Superior temporal gyrus (tissue), 1 donor: ENCODE measurements at regions not wholly inside any gene's neighbourhood (a gene's known extent, or its start where the extent isn't known, plus 50 kb on each side); places are given as distances from the start of the nearest gene placed in this dataset.

Experiments used
- DNase-seq: peaks from one replicate; pipeline ENCODE4 v3.0.0-alpha.2; 2016; ENCODE audit errors: extremely low spot score

DNA sequence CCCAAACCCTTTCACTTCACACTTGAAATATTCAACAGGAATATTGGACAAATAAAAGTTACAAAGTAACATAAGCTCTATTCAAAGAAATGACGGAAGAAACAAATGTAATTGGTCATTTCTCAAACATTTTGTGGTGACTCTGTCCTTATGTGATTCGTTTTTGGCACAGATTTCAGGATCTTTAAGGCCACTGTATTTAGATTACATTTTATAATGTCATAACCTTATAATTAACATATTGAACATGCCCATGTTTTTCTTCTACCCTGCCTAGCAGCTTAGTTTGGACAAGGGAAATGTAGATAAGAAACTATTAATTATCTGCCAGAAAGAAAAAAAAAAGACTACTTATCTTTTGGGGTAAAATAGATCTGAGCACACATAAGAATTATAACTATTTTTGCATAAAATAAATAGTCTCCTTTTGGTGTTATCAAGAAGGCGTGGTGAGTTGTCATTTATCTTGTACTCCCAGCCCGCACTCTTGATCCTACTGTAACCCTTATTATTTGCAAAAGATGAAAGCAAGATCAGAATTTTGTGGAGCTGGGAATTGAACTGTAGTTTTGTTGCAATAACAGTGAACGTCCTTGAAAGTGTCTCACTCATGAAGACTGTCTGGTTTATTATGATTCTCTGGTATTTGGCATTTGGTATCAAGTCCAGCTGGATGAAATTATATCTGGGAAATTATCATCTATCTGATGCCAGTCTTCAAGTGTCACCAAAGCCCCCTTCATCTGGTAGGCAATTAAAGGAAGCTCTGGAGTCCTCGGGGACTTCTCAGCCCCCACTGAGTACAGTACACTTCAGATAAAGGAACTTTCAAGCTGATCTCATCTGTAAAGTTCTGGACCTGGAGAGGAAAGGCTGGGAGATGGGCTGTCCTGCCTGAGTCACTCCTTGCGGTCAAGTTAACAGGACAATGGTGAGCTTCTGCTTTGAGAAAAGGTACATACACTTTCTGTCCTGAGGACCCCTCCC, 175.7 kb upstream of the INHBA start:
- DNase-seq: no peak

GRCh38 chr7:41877118-41877517, 174.2 kb upstream of the INHBA start:
- no peak for DNase-seq

DNA sequence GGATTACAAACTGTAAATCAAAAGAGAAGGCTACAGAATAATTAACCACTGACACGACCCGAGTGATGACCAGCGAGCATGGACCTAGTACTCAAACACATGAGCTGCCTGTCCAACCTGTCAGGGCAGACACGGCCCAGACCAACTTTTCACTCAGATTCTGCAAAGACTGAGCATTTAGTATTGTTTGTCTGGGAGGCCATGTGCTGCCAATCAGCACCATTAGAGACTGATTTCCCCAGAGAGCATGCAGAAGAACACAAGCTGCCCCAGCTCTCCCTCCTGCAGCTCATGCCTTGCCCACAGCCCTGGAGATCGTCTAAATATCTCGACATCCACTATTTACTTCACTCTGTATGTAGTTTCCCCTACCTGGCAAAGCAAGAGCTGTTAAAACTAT, 172.6 kb upstream of the INHBA start:
- no peak for DNase-seq

GRCh38 chr7:41874201-41874785, 171.4 kb upstream of the INHBA start:
- DNase-seq: no peak

- DNase-seq: no peak
These were observed 170.9 kb upstream of the INHBA start for GRCh38 chr7:41873741-41874140.

DNA sequence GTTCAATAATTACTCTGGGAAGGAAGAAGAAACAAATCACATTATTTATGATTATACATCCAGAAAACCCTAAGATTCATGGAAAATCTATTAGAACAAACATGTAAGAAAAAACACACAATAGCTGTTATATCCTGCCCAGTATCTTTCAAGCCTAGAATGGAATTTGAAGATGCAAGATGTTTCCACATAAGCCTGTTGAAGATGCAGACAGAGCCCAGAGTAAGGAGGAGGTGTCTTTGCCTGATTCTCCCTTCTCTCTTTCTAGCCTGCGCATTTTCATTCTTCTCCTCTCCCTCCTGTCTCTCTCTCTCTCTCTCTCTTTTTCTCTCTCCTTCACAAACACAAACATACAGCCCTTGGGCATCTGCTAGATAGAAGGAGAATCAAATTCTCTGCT, 170.1 kb upstream of the INHBA start:
- no peak for DNase-seq

DNA sequence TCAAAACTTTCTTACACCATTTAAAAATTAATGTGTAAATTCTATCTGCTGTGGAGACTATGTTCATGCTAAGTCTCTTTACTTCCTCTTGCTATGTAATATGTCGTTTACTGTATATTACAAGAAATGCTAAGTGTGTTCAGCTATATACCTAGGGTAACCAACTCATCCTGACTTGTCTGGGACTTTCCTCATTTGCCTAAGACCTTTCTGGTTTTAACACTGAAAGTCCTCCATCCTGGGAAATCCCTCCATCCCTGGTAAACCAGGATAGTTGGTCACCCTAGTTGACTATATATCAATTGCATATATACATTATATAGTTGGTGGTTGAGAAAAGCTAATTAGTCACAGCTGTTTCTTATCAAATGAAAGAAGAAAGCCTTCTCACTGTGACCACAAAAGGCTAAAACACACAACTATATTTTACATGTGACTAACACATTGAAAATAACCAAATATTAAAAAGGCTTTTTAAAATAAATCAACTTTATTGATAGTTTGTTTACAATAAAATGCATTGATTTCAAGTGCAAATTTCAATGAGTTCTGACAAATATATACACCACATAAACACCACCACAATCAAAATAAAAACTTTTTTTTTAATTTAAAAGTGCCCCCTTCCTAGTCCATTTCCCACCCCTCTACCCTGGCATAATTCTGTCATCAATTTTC, 167.7 kb upstream of the INHBA start:
- DNase-seq: no peak

- no peak for DNase-seq
These were observed 167.1 kb upstream of the INHBA start for GRCh38 chr7:41869997-41870396.

- DNase-seq: no peak
These were observed 166.7 kb upstream of the INHBA start for GRCh38 chr7:41869596-41869995.

DNA sequence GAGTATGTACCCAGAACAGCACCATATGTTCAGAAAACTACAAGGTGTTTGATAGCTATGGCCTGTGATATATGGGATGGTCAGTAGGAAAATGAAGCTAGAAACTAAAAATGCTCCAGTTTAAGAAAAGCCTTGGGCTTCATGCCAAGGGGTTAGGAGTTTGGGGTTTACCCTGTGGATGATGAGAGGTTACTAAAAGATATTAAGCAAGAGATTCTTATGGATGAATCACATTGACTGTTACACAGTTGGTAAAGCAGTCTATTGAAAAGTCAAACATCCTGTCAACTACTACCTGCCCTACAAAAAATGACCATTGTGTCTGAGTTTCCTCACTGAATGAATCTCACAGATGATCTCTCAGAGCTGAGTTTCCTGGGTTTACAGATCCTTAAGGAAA, 166.2 kb upstream of the INHBA start:
- DNase-seq: no peak

DNA sequence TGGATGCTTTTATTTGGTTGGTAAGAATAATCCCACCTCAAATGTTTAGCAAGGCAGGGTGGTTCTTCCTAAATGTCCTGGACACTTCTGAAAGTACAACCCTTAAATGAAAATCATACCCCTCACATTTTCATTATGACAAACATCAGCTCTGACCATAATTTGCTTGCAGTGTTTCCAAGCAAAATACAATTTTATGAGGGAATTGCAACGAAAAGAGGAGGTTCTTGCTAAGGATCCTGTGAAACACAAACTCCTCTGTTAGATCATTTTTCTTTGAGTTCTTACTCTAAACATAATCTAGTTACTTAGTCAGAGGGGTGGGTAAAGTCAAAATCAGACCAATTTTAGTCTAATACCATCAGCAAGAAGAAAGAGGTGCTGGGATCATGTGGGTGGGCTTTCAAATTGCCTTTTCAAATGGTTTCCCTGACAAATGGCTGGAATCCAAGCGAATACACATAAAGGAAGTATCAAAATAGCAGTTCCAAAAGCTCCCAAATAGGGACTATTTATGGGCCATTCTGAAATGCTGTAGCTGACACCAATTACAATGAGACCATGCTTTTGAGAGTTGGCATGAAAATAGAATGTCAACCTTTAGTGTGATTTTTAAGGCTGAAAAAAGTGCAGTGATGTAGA, 164.9 kb upstream of the INHBA start:
- DNase-seq: no peak

GRCh38 chr7:41862261-41862660, 159.4 kb upstream of the INHBA start:
- no peak for DNase-seq

DNA sequence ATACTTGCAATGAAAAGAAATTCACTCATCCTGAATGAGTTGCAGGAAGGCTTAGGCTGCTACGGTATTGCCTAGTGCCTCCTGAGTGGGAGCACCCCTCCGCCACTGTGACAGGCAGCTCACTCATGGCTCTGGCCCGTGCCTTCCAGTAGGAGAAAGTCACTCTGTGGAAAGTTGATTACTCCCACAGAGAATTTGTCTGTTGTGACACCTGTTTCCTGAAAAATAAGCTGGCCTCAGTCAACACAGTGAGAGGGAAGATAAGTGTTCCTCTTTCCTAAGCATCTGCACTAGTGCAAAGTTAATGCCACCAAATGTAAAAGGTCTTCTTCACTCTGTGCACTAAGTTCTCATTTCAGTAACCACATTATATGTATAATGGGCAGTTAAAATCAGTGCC, 158.8 kb upstream of the INHBA start:
- no peak for DNase-seq

DNA sequence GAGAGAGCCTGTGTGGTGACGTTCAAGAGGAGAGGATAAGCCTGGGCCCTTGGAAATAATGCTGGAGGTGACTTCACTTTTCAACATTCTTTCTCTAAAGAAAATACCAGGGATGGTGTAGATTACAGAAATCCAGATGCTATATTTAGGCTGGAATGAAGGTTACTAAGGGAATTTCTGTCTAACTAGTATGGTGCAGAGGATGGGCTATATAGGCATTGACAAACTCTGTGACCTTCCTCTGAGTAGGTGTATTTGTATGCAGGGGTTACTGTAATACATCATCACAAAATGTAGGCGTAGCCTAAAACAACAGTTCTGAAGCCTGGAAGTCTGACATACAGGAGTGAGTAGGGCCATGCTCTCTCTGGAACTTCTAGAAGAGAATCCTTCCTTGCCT, 155.3 kb upstream of the INHBA start:
- DNase-seq: no peak

- DNase-seq: no peak
These were observed 152.9 kb upstream of the INHBA start for GRCh38 chr7:41855798-41856197.

GRCh38 chr7:41847606-41848005, 144.7 kb upstream of the INHBA start:
- no peak for DNase-seq

GRCh38 chr7:41847151-41847550, 144.3 kb upstream of the INHBA start:
- DNase-seq: no peak

- no peak for DNase-seq
These were observed 140.1 kb upstream of the INHBA start for GRCh38 chr7:41842956-41843355.

GRCh38 chr7:41837916-41838315, 135.0 kb upstream of the INHBA start:
- no peak for DNase-seq

- DNase-seq: no peak
These were observed 133.2 kb upstream of the INHBA start for GRCh38 chr7:41835976-41836530.

GRCh38 chr7:41834805-41835694, 132.2 kb upstream of the INHBA start:
- DNase-seq: no peak
